H1 (cell line): ENCODE measurements at regions not wholly inside any gene's neighbourhood (a gene's known extent, or its start where the extent isn't known, plus 50 kb on each side); places are given as distances from the start of the nearest gene placed in this dataset.
A peak's percentile ranks its signal among the peaks of the same experiment; 100 is the strongest.

Experiments
- CTCF ChIA-PET: fragments of 300-600 bp; sonication (Branson Sonifier 250); formaldehyde crosslinking; loops from one replicate; lab custom pipeline; 2021; ENCODE audit not compliant: partially characterized antibody; lab: Charles Lee
- POLR2A ChIA-PET: fragments of 300-600 bp; sonication (Branson Sonifier 250); formaldehyde crosslinking; loops from one replicate; lab custom pipeline; 2021; ENCODE audit warnings: inconsistent platforms; ENCODE audit not compliant: partially characterized antibody; lab: Charles Lee
- DNase-seq, 2 experiments: peaks; one replicate each; pipeline versions ENCODE4 v3.0.0 to v3.0.0-alpha.2; 2010 to 2022; ENCODE audit warnings: low spot score in 2 of 2, low read depth in 1 of 2, mixed read lengths in 1 of 2
- FAIRE-seq: peaks from 2 replicates; lab custom pipeline; 2011; peaks lifted over from hg19 to GRCh38; lab: Jason Lieb, UNC
- H2AFZ ChIP-seq: 2 replicates; pipeline ENCODE4 v1.8.1; 2012; ENCODE audit warnings: low read length, inconsistent platforms
- H2AK5ac ChIP-seq: 2 replicates; pipeline ENCODE4 v1.6.1; 2013; ENCODE audit warnings: low read depth, low read length
- H2BK120ac ChIP-seq: replicated peaks from 2 replicates; pipeline ENCODE3; 2013; ENCODE audit warnings: low read depth, low read length, inconsistent platforms
- H2BK12ac ChIP-seq: 2 replicates; pipeline ENCODE4 v1.6.1; 2013; ENCODE audit warnings: low read depth, low read length
- H2BK15ac ChIP-seq: 2 replicates; pipeline ENCODE4 v1.6.1; 2013; ENCODE audit warnings: low read length
- H2BK20ac ChIP-seq: 2 replicates; pipeline ENCODE4 v1.6.1; 2013; ENCODE audit warnings: low read length
- H2BK5ac ChIP-seq: 2 replicates; pipeline ENCODE4 v1.6.1; 2013; ENCODE audit warnings: low read depth, low read length
- H3K14ac ChIP-seq: 2 replicates; pipeline ENCODE4 v1.6.1; 2013; ENCODE audit warnings: inconsistent platforms; ENCODE audit not compliant: insufficient read length
- H3K18ac ChIP-seq: 2 replicates; pipeline ENCODE4 v1.6.1; 2013; ENCODE audit warnings: low read length; ENCODE audit errors: extremely low read depth
- H3K23ac ChIP-seq: 2 replicates; pipeline ENCODE4 v1.6.1; 2013; ENCODE audit warnings: inconsistent platforms; ENCODE audit not compliant: insufficient read length
- H3K23me2 ChIP-seq: 2 replicates; pipeline ENCODE4 v1.6.1; 2013; ENCODE audit warnings: low read depth, low read length
- H3K27ac ChIP-seq: 2 replicates; pipeline ENCODE4 v1.6.1; 2011; ENCODE audit warnings: low read depth, low read length, inconsistent platforms
- H3K27me3 ChIP-seq, 4 experiments: replicated peaks in 1 of 4; 1 replicate in 1 of 4; 2 replicates in 3 of 4; pipeline versions ENCODE4 v1.6.1 to v1.8.1; 2011 to 2013; ENCODE audit warnings: low read length in 3 of 4, mild to moderate bottlenecking in 3 of 4, inconsistent platforms in 2 of 4, mixed read lengths in 2 of 4, moderate library complexity in 1 of 4; ENCODE audit not compliant: control insufficient read depth in 3 of 4, insufficient read depth in 3 of 4; ENCODE audit errors: extremely low read depth in 1 of 4
- H3K36me3 ChIP-seq, 4 experiments: 2 replicates each; pipeline versions ENCODE4 v1.6.1 to v1.8.1; 2011 to 2013; ENCODE audit warnings: mild to moderate bottlenecking in 4 of 4, low read length in 3 of 4, moderate library complexity in 2 of 4, control low read depth in 1 of 4, inconsistent platforms in 1 of 4; ENCODE audit not compliant: insufficient read depth in 4 of 4, control insufficient read depth in 2 of 4
- H3K4ac ChIP-seq: replicated peaks from 2 replicates; pipeline ENCODE3; 2013; ENCODE audit warnings: low read length, low read depth, mixed read lengths, inconsistent platforms; ENCODE audit not compliant: insufficient read length
- H3K4me1 ChIP-seq, 4 experiments: replicated peaks in 1 of 4; 1 replicate in 1 of 4; 2 replicates in 3 of 4; pipeline versions ENCODE4 v1.6.1 to v1.8.1; 2011 to 2013; ENCODE audit warnings: low read length in 3 of 4, inconsistent platforms in 2 of 4, mixed read lengths in 1 of 4; ENCODE audit not compliant: insufficient read depth in 4 of 4, control insufficient read depth in 3 of 4
- H3K4me2 ChIP-seq, 2 experiments: 2 replicates each; pipeline versions ENCODE4 v1.6.1 to v1.8.1; 2011 to 2013; ENCODE audit warnings: low read depth in 2 of 2, low read length in 2 of 2, control low read depth in 1 of 2, inconsistent platforms in 1 of 2, mild to moderate bottlenecking in 1 of 2; ENCODE audit not compliant: insufficient read depth in 1 of 2
- H3K4me3 ChIP-seq, 4 experiments: fragments of 200-600, 300-600 bp in 1 of 4; sonication (generic), shearing (Covaris generic), sonication (Bioruptor Twin) in 1 of 4; 2 replicates each; pipeline versions ENCODE4 v1.5.1 to v1.8.1; 2011 to 2016; ENCODE audit warnings: low read length in 4 of 4, low read depth in 3 of 4, control low read depth in 2 of 4, inconsistent platforms in 2 of 4, mild to moderate bottlenecking in 2 of 4, mixed read lengths in 1 of 4, moderate library complexity in 1 of 4; ENCODE audit not compliant: insufficient read depth in 2 of 4; ENCODE audit errors: extremely low read depth in 1 of 4
- H3K56ac ChIP-seq: replicated peaks from 2 replicates; pipeline ENCODE3; 2013; ENCODE audit warnings: low read depth, mild to moderate bottlenecking, mixed read lengths, low read length, inconsistent platforms; ENCODE audit not compliant: insufficient read length
- H3K79me1 ChIP-seq: 2 replicates; pipeline ENCODE4 v1.6.1; 2013; ENCODE audit warnings: low read depth, low read length, control low read depth
- H3K79me2 ChIP-seq, 2 experiments: 2 replicates each; pipeline versions ENCODE4 v1.6.1 to v1.8.1; 2012 to 2013; ENCODE audit warnings: low read length in 2 of 2, mild to moderate bottlenecking in 2 of 2, inconsistent platforms in 1 of 2; ENCODE audit not compliant: insufficient read depth in 2 of 2, control insufficient read depth in 1 of 2
- H3K9ac ChIP-seq, 4 experiments: replicated peaks in 1 of 4; 1 replicate in 1 of 4; 2 replicates in 3 of 4; pipeline versions ENCODE4 v1.6.1 to v1.8.1; 2011 to 2013; ENCODE audit warnings: low read depth in 3 of 4, low read length in 3 of 4, control low read depth in 2 of 4, mild to moderate bottlenecking in 2 of 4, moderate library complexity in 2 of 4, inconsistent platforms in 1 of 4; ENCODE audit errors: extremely low read depth in 1 of 4
- H3K9me3 ChIP-seq, 2 experiments: 2 replicates each; pipeline versions ENCODE4 v1.6.1 to v1.8.1; 2012 to 2013; ENCODE audit warnings: mild to moderate bottlenecking in 2 of 2, moderate library complexity in 2 of 2, control low read depth in 1 of 2, inconsistent platforms in 1 of 2, low read depth in 1 of 2, low read length in 1 of 2, mixed read lengths in 1 of 2; ENCODE audit not compliant: insufficient read depth in 2 of 2
- H4K20me1 ChIP-seq, 2 experiments: replicated peaks in 1 of 2; 2 replicates each; pipeline versions ENCODE3 to v1.8.1; 2011 to 2013; ENCODE audit warnings: inconsistent platforms in 2 of 2, low read length in 2 of 2, mild to moderate bottlenecking in 1 of 2; ENCODE audit not compliant: insufficient read depth in 2 of 2, control insufficient read depth in 1 of 2
- H4K5ac ChIP-seq: 2 replicates; pipeline ENCODE4 v1.6.1; 2013; ENCODE audit warnings: low read length, low read depth, mixed read lengths, inconsistent platforms; ENCODE audit not compliant: insufficient read length
- H4K8ac ChIP-seq: 2 replicates; pipeline ENCODE4 v1.8.0; 2013; ENCODE audit warnings: mild to moderate bottlenecking, moderate library complexity, low read length, inconsistent platforms; ENCODE audit not compliant: insufficient read depth; ENCODE audit errors: extremely low read depth
- H4K91ac ChIP-seq: replicated peaks from 2 replicates; pipeline ENCODE3; 2013; ENCODE audit warnings: low read length, mixed read lengths, inconsistent platforms; ENCODE audit not compliant: insufficient read length
- E2F6 ChIP-seq: IDR thresholded peaks from 2 replicates; pipeline ENCODE4 v1.6.1; 2012; ENCODE audit warnings: inconsistent platforms
- MAX ChIP-seq: IDR thresholded peaks from 2 replicates; pipeline ENCODE4 v1.6.1; 2012; ENCODE audit warnings: inconsistent platforms
- NRF1 ChIP-seq: IDR thresholded peaks from 2 replicates; pipeline ENCODE4 v1.6.1; 2011; ENCODE audit warnings: mild to moderate bottlenecking, low read depth, low read length, improper control_type of control experiment
- SP2 ChIP-seq: IDR thresholded peaks from 2 replicates; pipeline ENCODE4 v1.6.1; 2012; ENCODE audit warnings: mild to moderate bottlenecking, low read length, inconsistent platforms
- TAF7 ChIP-seq: optimal IDR thresholded peaks from 2 replicates; pipeline ENCODE3; 2011; ENCODE audit warnings: low read depth, mild to moderate bottlenecking, inconsistent platforms, low read length, moderate library complexity, borderline replicate concordance
- WGBS, 2 experiments: shearing (Covaris generic) in 1 of 2; methylation state at CpG; one replicate each; pipeline versions ENCODE4 v1.1.6 to v1.1.7; 2013 to 2015; ENCODE audit warnings: low lambda C conversion rate in 2 of 2, mixed read lengths in 2 of 2, inconsistent platforms in 1 of 2, low coverage in 1 of 2, missing lambda C conversion rate in 1 of 2; ENCODE audit not compliant: insufficient replicate concordance in 2 of 2, insufficient coverage in 1 of 2, insufficient read length in 1 of 2; ENCODE audit errors: extremely low coverage in 1 of 2, missing lambda C conversion rate in 1 of 2; 5-methylcytosine and 5-hydroxymethylcytosine counted together
- TF ChIP-seq, protein P1 (sequence below), 3 experiments: IDR thresholded peaks; 1 replicate in 2 of 3; 2 replicates in 1 of 3; pipeline versions ENCODE4 v1.5.1 to v1.6.1; 2011; ENCODE audit warnings: low read length in 3 of 3, mild to moderate bottlenecking in 3 of 3, inconsistent platforms in 2 of 3, low read depth in 1 of 3, moderate library complexity in 1 of 3; ENCODE audit not compliant: insufficient read depth in 1 of 3; ENCODE audit errors: control extremely low read depth in 1 of 3

DNA sequence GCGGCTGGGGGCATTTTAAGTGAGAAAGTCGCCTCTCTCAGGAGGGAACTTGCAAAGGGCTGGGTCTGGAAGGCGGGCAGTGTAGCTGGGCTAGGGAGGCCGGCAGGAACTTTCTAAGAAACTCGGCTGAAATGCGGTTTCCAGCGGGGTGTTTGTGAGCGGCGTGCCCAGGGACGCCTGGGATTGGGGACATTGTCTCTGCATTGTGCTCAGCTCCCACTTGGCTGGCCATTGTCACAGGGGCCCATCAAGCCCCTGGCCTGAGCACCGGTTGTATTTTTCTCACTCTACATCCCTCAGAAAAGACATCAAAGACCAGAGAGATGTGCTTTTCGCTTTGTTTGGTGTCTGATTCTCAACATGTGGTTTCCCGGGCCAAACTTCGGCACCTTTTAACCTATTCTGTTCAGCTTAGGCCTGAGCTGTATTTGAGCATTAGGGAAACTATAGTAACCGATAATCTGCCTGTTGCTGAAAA is 291.1 kb upstream of the IRX3 start:
- Histone ChIP-seq H3K27me3 (peaks cover 0 to 5% (median 2%) of the 10 kb centered on the region in 4 experiments; a peak in 2 of 7 replicates), H2BK12ac (no peak overlapping the region)
- DNase-seq: peak in 1 of 2 experiments; percentile 57

More for the DNA sequence above, 291.1 kb upstream of the IRX3 start:
- Histone ChIP-seq H3K36me3 (no peaks in the 10 kb centered on the region), H2BK120ac (no peak overlapping the region), H2AK5ac (no peak overlapping the region), H3K9ac (no peak overlapping the region; a peak in 1 of 7 replicates), H3K9me3 (no peaks in the 10 kb centered on the region), H3K23ac (no peak overlapping the region), H3K18ac (no peak overlapping the region), H3K56ac (no peak overlapping the region), H3K4me3 (no peak overlapping the region; a peak in 2 of 8 replicates), H4K5ac (no peak overlapping the region), H3K79me2 (no peaks in the 10 kb centered on the region), H3K4ac (no peak overlapping the region), H3K4me1 (peaks cover 2 to 13% (median 10%) of the 10 kb centered on the region in 4 experiments; a peak in 5 of 7 replicates), H4K91ac (no peak overlapping the region), H2BK5ac (no peak overlapping the region), H3K27ac (no peak overlapping the region), H2AFZ (peak overlapping the region; percentile 31; the same call in 1 of the 2 replicates), H4K20me1 (no peaks in the 10 kb centered on the region), H2BK20ac (0 out of 2 replicates have a peak overlapping the region, but pooled peaks have one; percentile 1), H2BK15ac (no peak overlapping the region), H4K8ac (no peak overlapping the region), H3K4me2 (peak overlapping the region; percentile 2 to 43; a peak in 1 of 4 replicates), H3K14ac (no peak overlapping the region), H3K23me2 (no peaks in the 10 kb centered on the region), H3K79me1 (no peaks in the 10 kb centered on the region)
- FAIRE-seq: no peak
- ChIA-PET CTCF (interaction anchor here (0.6 to 1.6 kb wide), 2 partner anchors 57 to 245 kb away, joined by 3 to 4 read pairs; no protein-coding TSS in a partner anchor), POLR2A (no interaction called here)
- 44% methylated on average over 15 of the region's 15 CpGs; no CpG with 5 or more reads in 1 of the 2 experiments for WGBS, 2 experiments
- TF ChIP-seq NRF1: no peak
- peak; percentile 27; the same call in 1 of the 2 replicates for TF ChIP-seq MAX
- TF ChIP-seq, protein P1, sequence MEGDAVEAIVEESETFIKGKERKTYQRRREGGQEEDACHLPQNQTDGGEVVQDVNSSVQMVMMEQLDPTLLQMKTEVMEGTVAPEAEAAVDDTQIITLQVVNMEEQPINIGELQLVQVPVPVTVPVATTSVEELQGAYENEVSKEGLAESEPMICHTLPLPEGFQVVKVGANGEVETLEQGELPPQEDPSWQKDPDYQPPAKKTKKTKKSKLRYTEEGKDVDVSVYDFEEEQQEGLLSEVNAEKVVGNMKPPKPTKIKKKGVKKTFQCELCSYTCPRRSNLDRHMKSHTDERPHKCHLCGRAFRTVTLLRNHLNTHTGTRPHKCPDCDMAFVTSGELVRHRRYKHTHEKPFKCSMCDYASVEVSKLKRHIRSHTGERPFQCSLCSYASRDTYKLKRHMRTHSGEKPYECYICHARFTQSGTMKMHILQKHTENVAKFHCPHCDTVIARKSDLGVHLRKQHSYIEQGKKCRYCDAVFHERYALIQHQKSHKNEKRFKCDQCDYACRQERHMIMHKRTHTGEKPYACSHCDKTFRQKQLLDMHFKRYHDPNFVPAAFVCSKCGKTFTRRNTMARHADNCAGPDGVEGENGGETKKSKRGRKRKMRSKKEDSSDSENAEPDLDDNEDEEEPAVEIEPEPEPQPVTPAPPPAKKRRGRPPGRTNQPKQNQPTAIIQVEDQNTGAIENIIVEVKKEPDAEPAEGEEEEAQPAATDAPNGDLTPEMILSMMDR (IDR thresholded peaks at IDR 0.05; ENCODE audit: control extremely low read depth in 1 of 3, insufficient read depth in 1 of 3, low read depth in 1 of 3, low read length in 3 of 3): no peak
- TF ChIP-seq SP2: no peak
- peak; percentile 31; the same call in 1 of the 2 replicates for TF ChIP-seq E2F6
- TF ChIP-seq TAF7: no peak
